ENCODE measurements at regions not wholly inside any gene's neighbourhood (a gene's known extent, or its start where the extent isn't known, plus 50 kb on each side); places are given as distances from the start of the nearest gene placed in this dataset.

- WGBS, 3 donors = 27 to 50% (median 33%) methylated on average over 7 of the region's 7 CpGs
- no peaks in the 10 kb centered on the region for H3K27me3 ChIP-seq (ENCODE audit: insufficient read depth in 3 of 3, low read length in 2 of 3)
- H3K4me3 ChIP-seq = no peak overlapping the region
- peaks cover 41% of the 10 kb centered on the region for H3K4me1 ChIP-seq
- ATAC-seq (peak; percentile 30 to 68 (median 58)), DNase-seq (no peak)
- no peaks in the 10 kb centered on the region for H3K9me3 ChIP-seq
- intact Hi-C loops (cut with DNase I) = loop anchor here (5.0 to 10.0 kb wide), 4 partner anchors 105 to 325 kb away; partner anchors contain the start of gene FOXO1 (in 2 of the 2)
- no peaks in the 10 kb centered on the region for H3K36me3 ChIP-seq (ENCODE audit: insufficient read depth in 1 of 2, low read depth in 1 of 2)
- peak overlapping the region; percentile 81 for H3K27ac ChIP-seq
- no peak for TF ChIP-seq CTCF (IDR thresholded peaks at IDR 0.05)
Observed at GRCh38 chr13:40342461-40342860, 324.0 kb downstream of the FOXO1 start.

GRCh38 chr13:40342901-40343300 lies 323.5 kb downstream of the FOXO1 start:
- Histone ChIP-seq H3K36me3 (ENCODE audit: insufficient read depth in 1 of 2, low read depth in 1 of 2) (no peaks in the 10 kb centered on the region), H3K9me3 (no peaks in the 10 kb centered on the region), H3K27ac (peak overlapping the region; percentile 81), H3K4me3 (no peak overlapping the region), H3K27me3 (ENCODE audit: insufficient read depth in 3 of 3, low read length in 2 of 3) (no peaks in the 10 kb centered on the region), H3K4me1 (peaks cover 41% of the 10 kb centered on the region)
- no peak for DNase-seq
- ATAC-seq = peak in 3 of 4 donors; percentile 2 to 11 (median 4)
- 33 to 62% (median 39%) methylated on average over 3 of the region's 3 CpGs for WGBS, 3 donors
- intact Hi-C loops (cut with DNase I) = loop anchor here (5.0 to 10.0 kb wide), 4 partner anchors 106 to 324 kb away; partner anchors contain the start of gene FOXO1 (in 2 of the 2)
- TF ChIP-seq CTCF (IDR thresholded peaks at IDR 0.05) = no peak

- H3K27me3 ChIP-seq (ENCODE audit: insufficient read depth in 3 of 3, low read length in 2 of 3) = no peaks in the 10 kb centered on the region
- intact Hi-C loops (cut with DNase I) = loop anchor here (5.0 to 10.0 kb wide), 4 partner anchors 106 to 324 kb away; partner anchors contain the start of gene FOXO1 (in 2 of the 2)
- H3K4me1 ChIP-seq = peaks cover 41% of the 10 kb centered on the region
- 30 to 56% (median 37%) methylated on average over 3 of the region's 3 CpGs for WGBS, 3 donors
- DNase-seq (no peak), ATAC-seq (peak in 1 of 4 donors; percentile 28)
- H3K36me3 ChIP-seq (ENCODE audit: insufficient read depth in 1 of 2, low read depth in 1 of 2) = no peaks in the 10 kb centered on the region
- H3K4me3 ChIP-seq = no peak overlapping the region
- no peak for TF ChIP-seq CTCF (IDR thresholded peaks at IDR 0.05)
- H3K9me3 ChIP-seq = no peaks in the 10 kb centered on the region
- peak overlapping the region; percentile 81 for H3K27ac ChIP-seq
Observed at GRCh38 chr13:40343550-40344269, 322.7 kb downstream of the FOXO1 start.

- peak overlapping the region; percentile 81 for H3K27ac ChIP-seq
- intact Hi-C loops (cut with DNase I) = loop anchor here (5.0 to 10.0 kb wide), 4 partner anchors 107 to 323 kb away; partner anchors contain the start of gene FOXO1 (in 2 of the 2)
- WGBS, 3 donors = 29 to 35% (median 32%) methylated on average over 11 of the region's 11 CpGs
- no peaks in the 10 kb centered on the region for H3K27me3 ChIP-seq (ENCODE audit: insufficient read depth in 3 of 3, low read length in 2 of 3)
- TF ChIP-seq CTCF (IDR thresholded peaks at IDR 0.05) = no peak
- H3K4me1 ChIP-seq = peaks cover 44% of the 10 kb centered on the region
- ATAC-seq (peak; percentile 82 to 86 (median 85)), DNase-seq (peak; percentile 50 to 86)
- no peak overlapping the region for H3K4me3 ChIP-seq
- no peaks in the 10 kb centered on the region for H3K9me3 ChIP-seq
- no peaks in the 10 kb centered on the region for H3K36me3 ChIP-seq (ENCODE audit: insufficient read depth in 1 of 2, low read depth in 1 of 2)
Observed at GRCh38 chr13:40344270-40345148, 321.9 kb downstream of the FOXO1 start.
